Left ventricle myocardium superior (tissue), 1 donor: ENCODE measurements at regions not wholly inside any gene's neighbourhood (a gene's known extent, or its start where the extent isn't known, plus 50 kb on each side); places are given as distances from the start of the nearest gene placed in this dataset.

Source experiments
- ATAC-seq: fragments of 200-7000 bp; cut with Tn5 transposase; one replicate; pipeline ENCODE4 v1.9.1; 2020; ENCODE audit warnings: mild to moderate bottlenecking, moderate library complexity
- DNase-seq: peaks from one replicate; pipeline ENCODE4 v3.0.0-alpha.2; 2020
- intact Hi-C: fragments of 100-400 bp; cut with micrococcal nuclease; formaldehyde crosslinking; loops from one replicate; pipeline ENCODE4 v1.11.0; 2022
- donor health status: DM: no; HTN: yes; CAD: no; lungs with severe emphysema.

DNA sequence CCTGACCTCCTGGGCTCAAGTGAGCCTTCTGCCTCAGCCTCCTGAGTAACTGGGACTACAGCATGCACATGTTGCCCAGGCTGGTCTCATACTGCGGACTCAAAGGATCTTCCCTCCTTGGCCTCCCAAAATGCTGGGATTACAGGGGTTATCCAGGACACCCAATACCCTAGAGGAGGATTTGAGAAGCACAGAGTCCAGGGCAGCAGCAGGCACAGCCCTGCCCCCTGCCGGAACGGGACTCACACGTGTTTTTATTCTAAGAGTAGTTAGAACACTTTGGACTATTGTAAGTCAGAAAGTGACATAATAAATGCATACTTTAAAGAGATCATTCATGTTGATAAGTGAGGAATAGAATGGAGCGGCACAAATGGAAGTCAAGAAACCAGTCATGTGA lies 80.2 kb downstream of the C6orf118 start:
- no peak for ATAC-seq
- no peak for DNase-seq
- intact Hi-C loops = no loop called here

DNA sequence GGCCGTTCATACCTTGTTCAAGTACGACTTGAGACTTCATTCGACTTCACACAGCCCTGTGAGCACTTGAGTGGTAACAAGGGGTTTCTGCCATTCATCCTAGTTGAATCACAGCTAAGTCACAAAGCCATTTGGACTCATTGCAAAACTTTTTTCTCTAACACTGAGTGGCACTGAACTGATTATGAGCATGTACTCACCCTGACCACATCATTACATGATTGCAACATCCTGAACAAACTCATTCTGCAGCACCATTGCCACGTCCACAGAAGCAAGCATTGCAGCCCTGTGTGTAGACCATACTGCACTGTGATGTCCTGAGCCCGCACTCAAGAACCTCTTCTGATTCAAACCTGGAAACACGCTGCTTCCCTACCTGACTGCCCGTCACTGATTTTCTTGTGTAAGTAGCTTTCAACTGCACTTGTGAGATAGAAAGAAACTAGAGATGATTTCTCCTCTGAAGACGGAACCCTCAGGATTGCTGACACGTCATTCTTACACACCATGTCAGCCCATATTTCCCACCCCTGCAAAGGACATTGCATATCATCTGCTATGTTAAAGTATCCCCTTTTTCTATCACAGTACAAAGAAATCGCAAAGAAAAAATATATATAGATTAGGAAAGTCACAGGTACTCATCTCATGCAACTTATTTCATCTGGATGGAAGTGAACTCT lies 81.6 kb downstream of the C6orf118 start:
- intact Hi-C loops = no loop called here
- DNase-seq (no peak), ATAC-seq (no peak)

DNA sequence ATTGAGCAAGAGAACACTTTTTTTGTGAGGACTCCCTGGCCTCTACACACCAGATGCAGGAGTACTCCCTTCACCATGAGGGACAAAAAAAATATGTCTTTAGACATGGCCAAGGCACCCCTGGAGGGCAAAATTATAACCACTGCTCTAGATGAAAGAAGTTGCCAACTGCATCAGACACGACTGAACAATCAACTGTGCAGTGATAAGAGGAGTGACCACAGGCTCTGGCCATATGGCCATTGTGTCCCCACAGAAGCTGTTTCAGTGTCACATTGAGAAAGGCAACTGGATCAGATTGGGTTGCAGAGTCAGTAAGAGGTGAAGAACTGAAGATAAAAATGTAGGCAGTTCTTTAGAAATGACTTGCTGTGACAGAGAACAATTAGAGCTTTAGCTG lies 85.7 kb downstream of the C6orf118 start:
- DNase-seq (no peak), ATAC-seq (no peak)
- intact Hi-C loops = no loop called here

DNA sequence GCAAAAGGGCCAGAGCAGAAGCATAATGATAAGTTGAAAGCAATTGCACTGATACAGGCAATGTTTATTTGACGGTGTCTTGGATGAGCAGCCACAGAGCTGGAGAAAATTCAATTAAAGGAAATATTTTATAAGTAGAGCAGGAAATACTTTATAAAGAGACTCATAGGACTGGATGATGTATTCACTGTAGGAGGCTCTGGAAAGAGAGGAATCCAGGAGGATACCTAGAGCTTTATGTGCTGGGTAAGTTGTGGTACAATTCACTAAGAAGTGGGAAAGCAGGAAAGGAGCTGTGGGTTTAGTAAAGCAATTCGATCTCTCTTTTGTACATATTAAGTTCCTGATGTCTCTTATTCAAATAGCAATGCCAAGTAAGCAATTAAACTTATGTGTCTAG lies 86.3 kb downstream of the C6orf118 start:
- no peak for DNase-seq
- ATAC-seq = no peak
- intact Hi-C loops = no loop called here

DNA sequence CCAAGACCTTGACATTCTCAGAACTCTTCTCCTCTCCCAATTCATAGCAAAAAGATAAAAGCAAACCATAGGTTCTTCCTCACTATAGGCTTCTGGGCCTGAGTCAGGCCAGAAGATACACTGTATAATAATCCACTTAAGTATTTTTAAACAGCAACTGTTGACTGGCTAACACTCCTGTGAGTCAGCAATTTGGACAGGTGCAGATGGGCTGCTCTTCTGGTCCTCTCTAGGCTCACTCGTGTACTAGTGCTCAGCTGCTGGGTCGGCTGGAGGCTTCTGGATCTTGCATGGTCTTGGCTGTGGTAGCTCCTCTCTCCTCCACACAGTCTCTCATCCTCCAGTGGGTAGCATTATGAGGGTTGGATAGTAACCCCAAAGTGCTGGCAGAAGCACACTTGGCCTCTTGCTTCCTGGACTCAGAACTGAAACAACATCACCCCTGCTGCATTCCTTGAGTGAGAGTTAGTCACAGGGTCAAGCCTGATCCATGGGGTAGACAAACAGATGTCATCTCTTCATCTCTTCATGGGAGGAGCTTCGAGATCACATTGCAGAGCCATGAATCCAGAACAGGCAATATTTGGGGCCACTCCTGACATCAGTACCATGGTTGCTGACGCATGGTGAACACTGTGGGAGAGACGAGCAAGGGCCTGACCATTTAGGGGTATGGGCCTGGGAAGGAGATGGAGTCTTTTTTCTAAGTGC lies 86.9 kb downstream of the C6orf118 start:
- DNase-seq (no peak), ATAC-seq (no peak)
- intact Hi-C loops = no loop called here

DNA sequence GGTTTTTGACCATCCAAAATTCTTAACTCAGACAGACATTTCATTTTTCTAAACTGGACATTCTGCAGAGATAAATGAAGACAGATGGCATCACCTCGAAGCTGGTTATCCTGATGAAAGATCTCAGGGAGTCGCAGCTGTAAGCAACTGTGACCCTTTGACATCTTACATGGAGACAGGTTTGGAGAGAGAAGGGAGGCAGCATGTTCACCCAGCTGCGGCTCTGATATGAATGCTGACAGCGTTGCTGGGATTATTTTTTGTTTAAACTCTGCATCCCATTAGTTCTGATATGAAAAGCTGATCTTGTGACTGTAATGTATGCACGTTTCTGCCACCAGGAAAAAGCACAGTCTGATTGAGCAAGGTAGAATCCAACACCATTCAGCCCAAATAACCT lies 89.4 kb downstream of the C6orf118 start:
- intact Hi-C loops = no loop called here
- ATAC-seq (no peak), DNase-seq (no peak)

DNA sequence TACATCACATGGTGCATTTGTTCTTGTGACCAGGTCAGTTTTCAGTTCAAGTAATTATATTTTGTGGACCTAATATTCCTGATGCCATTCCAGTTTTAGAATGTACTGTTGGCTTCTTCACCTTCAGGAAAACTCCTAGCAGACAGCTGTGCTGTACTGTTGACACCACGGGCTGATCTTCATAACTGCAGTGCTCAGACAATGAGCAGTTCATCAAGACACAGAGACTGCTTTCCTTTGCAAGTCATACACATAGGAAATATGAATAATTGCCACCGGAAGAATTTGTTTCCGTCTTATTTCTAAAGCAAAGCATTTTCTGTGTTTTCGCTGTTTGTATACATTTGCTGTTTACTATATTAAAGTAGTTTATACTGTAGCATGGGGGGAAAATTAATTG lies 89.8 kb downstream of the C6orf118 start:
- intact Hi-C loops = no loop called here
- no peak for ATAC-seq
- no peak for DNase-seq

DNA sequence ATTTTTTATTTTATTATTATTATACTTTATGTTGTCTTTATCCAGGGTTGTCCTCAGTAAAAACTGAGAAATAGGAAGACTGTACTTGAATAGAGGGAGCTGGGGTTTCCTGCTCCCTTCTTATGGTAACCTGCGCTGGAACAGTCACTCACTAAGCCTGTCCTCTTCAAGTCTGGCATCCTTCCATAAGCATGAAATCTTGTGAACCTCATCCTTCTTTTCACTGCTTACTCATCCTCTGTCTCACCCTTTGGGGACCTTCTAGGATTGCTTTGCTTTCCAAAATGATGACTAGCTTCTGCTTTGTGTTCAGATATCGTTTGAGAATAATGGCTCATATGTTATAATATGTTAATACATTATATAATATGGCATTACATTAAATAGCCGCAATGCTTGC lies 90.6 kb downstream of the C6orf118 start:
- intact Hi-C loops = no loop called here
- DNase-seq = no peak
- ATAC-seq = no peak

DNA sequence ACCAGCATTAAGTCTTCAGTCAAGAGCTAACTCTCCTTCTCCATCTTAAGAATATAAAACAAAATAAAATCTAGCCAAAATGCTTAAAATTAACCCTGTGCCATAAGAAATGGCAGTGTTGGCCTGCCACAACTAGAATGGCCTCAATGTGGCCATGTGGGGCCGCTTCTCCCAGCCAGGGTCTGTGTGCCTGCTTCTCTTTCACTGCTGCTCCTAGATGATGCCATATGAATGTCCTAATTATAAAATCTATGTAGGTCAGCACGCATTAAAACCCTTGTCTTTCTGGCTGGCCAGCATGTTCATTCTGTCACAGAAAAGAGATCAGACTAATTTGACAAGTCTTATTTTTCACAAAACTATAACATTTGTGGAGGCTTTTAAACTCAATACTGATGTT lies 102.6 kb downstream of the C6orf118 start:
- intact Hi-C loops = no loop called here
- ATAC-seq (no peak), DNase-seq (no peak)

DNA sequence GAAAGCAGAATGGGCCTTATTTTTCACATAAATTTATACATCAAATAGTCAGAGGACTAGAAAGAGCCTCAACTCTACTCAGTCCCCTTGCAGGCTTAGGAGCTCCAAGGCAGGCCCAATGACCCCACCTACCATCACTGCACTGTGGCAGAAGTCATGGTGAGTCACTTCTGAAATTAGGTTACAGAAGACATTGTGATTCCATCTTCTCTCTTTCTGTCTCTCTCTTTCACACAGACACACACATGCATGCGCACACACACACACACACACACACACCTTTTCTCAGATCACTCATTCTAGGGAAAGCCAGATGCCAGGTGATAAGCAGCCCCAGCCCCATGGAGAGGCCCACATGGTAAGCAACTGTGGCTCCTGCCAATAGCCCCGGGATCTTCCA lies 103.8 kb downstream of the C6orf118 start:
- ATAC-seq = no peak
- no peak for DNase-seq
- intact Hi-C loops = no loop called here

DNA sequence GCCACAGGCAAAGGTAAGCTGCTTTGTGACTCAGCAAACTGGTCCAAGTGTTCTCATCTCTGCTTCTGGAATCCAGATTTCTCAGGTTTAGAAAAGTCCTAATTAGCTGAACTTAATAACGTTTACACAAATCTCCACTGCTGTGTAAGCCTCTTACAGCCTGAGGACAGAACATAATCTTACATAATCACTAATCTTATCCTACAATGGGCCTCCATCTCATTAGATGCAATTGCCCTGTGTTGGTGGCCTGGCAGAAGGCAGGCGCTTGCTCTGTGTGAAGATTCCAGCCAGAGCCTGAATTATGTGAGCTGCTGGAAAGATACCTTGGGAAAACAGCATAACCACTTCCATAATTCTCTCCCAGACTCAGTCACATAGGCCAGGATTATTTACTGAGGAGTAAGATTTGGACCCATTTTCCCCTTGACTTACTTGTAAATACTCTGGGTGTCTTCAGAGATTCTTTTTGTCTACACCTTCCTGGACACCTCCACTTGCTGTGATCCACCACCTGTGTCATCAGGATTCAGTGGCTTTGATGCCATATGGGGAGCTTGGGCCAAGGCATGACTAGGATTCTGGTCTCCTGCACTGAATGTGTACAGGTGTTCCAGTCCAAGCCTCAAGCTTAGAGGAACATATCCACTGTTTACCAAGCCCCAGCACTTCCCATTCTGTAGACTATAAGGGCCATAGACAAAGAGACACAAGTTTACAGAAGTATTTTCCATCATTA lies 104.4 kb downstream of the C6orf118 start:
- no peak for DNase-seq
- ATAC-seq = no peak
- intact Hi-C loops = no loop called here

DNA sequence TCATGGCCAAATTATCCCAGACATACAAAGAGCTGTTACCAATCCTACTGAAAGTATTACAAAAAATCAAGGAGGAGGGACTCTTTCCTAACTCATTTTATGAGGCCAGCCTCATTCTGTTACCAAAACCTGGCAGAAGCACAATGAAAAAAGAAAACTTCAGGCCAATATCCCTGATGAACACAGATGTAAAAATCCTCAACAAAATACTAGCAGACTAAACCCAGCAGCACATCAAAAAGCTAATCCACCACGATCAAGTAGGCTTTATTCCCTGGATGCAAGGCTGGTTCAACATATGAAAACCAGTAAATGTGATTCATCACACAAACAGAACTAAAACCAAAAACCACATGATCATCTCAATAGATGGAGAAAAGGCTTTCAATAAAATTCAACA lies 109.2 kb downstream of the C6orf118 start:
- intact Hi-C loops = no loop called here
- ATAC-seq (no peak), DNase-seq (no peak)

DNA sequence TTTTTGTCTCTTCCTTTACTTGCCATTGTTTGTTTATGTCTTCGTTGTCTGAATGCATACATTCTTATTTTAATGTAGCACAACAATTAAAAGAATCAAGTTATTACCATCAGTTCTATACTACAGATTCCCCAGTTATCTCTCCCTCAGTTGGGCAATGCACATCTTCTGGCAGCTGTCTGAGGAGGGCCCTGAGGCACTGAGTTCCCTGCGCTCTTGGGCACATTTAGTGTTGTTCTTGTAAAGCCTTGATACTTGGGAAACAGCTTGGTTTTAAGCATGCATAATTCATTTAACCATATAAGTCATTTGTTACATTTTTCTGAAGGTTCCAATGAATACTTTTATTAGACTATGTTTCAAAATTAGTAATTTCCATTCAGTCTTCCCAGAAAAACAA lies 117.9 kb downstream of the C6orf118 start:
- intact Hi-C loops = no loop called here
- no peak for ATAC-seq
- DNase-seq = no peak

DNA sequence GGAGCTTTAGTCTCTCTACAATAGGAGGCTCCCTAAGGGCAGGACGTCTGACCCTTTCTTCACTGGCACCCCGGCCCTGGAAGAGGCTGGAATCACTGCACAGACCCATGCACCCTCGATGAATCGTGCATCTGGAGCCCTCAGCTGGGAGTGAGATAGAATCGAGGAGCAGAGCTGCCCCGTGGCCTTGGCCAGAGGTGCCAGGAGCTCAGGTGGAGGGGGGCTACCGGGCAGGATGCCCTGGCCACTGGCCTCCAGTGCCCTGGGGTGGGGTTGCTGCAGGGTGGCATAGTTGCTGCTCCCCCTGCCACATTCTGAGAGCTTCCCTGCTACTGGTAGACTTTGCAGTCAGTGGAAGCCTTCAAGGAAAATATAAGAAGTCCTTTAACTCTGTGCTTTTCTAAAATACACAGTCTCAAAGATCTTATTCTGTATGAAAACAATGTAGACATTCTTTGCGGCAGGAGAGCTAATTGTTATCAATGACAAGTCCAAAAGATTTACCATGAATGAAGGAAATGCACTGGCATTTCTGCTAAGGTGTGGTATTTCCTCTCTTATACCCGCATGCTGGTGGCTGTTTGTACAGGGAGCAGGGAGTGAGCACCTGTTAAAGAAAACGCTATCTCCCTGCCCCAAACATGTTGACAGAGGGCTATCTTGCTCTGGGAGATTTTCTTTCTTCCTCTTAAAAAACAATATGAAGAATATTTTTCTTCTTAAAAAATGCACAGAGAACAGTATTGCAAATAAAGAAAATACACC lies 122.8 kb downstream of the C6orf118 start:
- DNase-seq = no peak
- intact Hi-C loops = no loop called here
- no peak for ATAC-seq

DNA sequence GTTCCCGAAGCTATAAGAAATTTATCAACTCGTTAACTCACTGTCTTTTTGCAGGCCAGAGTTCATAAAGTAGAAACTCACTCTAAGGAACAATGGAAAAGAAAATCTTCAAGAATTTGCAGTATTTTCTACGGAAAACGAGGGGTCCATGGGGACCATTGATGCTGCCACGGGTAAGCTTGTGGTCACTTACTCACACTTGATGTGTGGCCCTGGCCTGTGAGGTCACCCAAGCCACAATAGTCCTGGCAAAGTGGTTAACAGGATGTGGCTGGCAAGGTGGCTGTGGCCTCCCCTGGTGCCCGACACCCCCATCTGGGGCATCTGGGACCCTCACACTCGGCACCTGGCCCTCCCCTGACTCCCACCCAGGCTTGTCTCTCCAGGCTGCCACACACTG lies 123.4 kb downstream of the C6orf118 start:
- ATAC-seq (no peak), DNase-seq (no peak)

DNA sequence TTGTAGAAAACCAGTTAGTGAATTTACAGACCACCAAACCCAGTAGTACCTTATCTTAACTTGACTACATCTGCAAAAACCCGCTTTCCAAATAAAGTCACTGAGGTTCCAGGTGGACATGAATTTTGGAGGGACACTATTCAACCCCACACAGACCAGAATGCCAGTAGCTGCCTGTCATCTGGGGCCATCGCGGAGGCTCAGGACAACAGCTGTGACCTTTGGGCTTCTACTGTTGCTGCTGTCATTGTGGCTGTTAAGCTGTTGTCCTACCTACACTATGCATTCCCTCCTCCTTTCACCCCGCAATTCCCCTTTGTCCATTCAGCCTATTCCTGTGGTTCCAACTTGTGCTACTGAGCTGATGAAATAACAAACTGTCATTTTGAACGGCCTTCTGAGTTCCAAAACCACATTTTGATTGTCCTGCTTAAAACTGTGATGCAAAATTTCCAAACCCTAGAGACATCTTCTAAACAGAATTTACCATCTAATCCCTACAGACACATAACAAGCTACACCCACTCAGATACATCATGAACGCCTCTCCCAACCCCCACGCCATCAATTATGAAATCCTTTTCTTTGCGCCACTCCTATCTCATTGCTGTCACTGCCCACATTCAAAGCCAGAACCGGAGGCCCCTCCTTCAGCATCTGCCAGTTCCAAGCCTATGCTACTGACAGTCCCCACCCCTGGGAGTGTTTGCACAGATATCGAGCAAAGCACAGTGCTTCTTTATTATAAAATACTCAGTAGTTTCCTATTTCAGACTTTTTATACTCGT lies 125.0 kb downstream of the C6orf118 start:
- intact Hi-C loops = no loop called here
- peak; percentile 62 for DNase-seq
- peak; percentile 94 for ATAC-seq

More for the DNA sequence above, 123.4 kb downstream of the C6orf118 start:
- intact Hi-C loops = no loop called here

DNA sequence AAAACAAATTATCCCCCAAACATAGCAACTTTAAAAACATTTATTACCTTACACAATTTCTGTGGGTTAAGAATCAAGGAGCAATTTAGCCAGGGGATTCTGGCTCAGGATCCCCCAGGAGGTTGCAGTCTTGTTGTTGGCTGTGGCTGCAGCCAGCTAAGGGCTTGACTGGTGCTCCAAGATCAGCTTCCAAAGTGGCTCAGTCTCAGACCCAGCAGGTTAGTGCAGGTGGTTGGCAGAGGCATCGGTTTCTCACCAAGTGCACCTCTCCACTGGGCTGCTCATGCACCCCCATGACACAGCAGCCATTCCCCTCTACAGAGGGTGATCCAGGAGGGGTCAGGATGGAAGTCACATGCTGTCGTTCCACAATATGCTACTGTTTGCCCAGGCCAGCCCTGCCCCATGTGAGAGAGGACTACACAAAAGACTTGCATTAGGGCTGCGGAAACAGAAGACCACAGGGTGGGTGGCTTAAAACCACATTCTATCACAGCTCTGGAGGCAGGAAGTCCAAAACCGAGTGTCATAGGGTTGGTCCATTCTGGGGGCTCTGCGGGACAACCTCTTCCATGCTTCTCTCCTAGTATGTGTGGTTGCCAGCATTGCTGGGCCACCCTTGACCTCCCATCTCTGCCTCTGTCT lies 125.8 kb downstream of the C6orf118 start:
- intact Hi-C loops = no loop called here
- ATAC-seq = no peak

DNA sequence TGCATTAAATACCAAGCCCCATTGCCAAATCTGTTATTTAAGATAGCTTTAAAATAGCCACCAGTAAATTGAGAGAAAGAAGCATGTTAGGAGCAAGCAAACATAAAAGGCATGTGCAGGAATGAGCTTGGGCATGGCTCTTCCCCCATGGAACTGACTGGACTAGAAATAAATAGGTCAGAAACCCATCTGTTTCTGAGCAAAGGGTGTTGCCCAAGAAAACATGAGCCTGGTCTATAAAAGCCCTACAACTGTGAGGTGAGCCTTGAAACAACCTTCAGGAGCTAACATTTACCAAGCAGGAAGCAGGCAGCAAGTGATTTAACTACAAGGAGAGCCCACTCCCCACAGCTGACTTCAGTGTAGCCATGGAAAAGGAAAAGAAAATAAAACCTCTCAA lies 126.3 kb downstream of the C6orf118 start:
- intact Hi-C loops = no loop called here
- DNase-seq (no peak), ATAC-seq (peak; percentile 22)

More for the DNA sequence above, 125.8 kb downstream of the C6orf118 start:
- no peak for DNase-seq
